ENCODE measurements at regions not wholly inside any gene's neighbourhood (a gene's known extent, or its start where the extent isn't known, plus 50 kb on each side); places are given as distances from the start of the nearest gene placed in this dataset.
"Not testable (repeated sequence)": the region's sequence is repeated elsewhere in the genome, so short reads cannot be mapped to it uniquely, and the experiment has no call there.

GRCh38 chr15:24260854-24261253 lies 414.7 kb upstream of the NPAP1 start:
- DNase-seq: peak in 4 of 42 donors; percentile 13 to 41 (median 26)
- intact Hi-C loops (cut with DNase I): not testable (repeated sequence)

- intact Hi-C loops (cut with DNase I); DNase-seq: not testable (repeated sequence)
Observed at GRCh38 chr15:24268536-24269165, 406.9 kb upstream of the NPAP1 start.

GRCh38 chr15:24269166-24269571 lies 406.4 kb upstream of the NPAP1 start:
- intact Hi-C loops (cut with DNase I): no loop called here
- DNase-seq: peak in 5 of 42 donors; percentile 2 to 51 (median 21)

- intact Hi-C loops (cut with DNase I): no loop called here
- no peak for DNase-seq
Observed at GRCh38 chr15:24269923-24270322, 405.7 kb upstream of the NPAP1 start.

GRCh38 chr15:24271496-24272244 lies 403.9 kb upstream of the NPAP1 start:
- DNase-seq; intact Hi-C loops (cut with DNase I): not testable (repeated sequence)

GRCh38 chr15:24292837-24293236 lies 382.7 kb upstream of the NPAP1 start:
- intact Hi-C loops (cut with DNase I): no loop called here
- DNase-seq: no peak

- DNase-seq: not testable (repeated sequence)
Observed at GRCh38 chr15:24300804-24301368, 374.7 kb upstream of the NPAP1 start.

GRCh38 chr15:24301999-24302398 lies 373.6 kb upstream of the NPAP1 start:
- DNase-seq; intact Hi-C loops (cut with DNase I): not testable (repeated sequence)

More at GRCh38 chr15:24300804-24301368, 374.7 kb upstream of the NPAP1 start:
- intact Hi-C loops (cut with DNase I): not testable (repeated sequence)

- intact Hi-C loops (cut with DNase I); DNase-seq: not testable (repeated sequence)
Observed at GRCh38 chr15:24304747-24305146, 370.8 kb upstream of the NPAP1 start.

GRCh38 chr15:24305643-24306042 lies 369.9 kb upstream of the NPAP1 start:
- not testable (repeated sequence) for DNase-seq

GRCh38 chr15:24309700-24310099 lies 365.9 kb upstream of the NPAP1 start:
- intact Hi-C loops (cut with DNase I); DNase-seq: not testable (repeated sequence)

More at GRCh38 chr15:24305643-24306042, 369.9 kb upstream of the NPAP1 start:
- intact Hi-C loops (cut with DNase I): not testable (repeated sequence)

GRCh38 chr15:24311692-24312091 lies 363.9 kb upstream of the NPAP1 start:
- intact Hi-C loops (cut with DNase I); DNase-seq: not testable (repeated sequence)

- intact Hi-C loops (cut with DNase I): not testable (repeated sequence)
Observed at GRCh38 chr15:24316326-24316725, 359.2 kb upstream of the NPAP1 start.

GRCh38 chr15:24318981-24319380 lies 356.6 kb upstream of the NPAP1 start:
- DNase-seq: no peak
- intact Hi-C loops (cut with DNase I): no loop called here

More at GRCh38 chr15:24316326-24316725, 359.2 kb upstream of the NPAP1 start:
- not testable (repeated sequence) for DNase-seq

GRCh38 chr15:24324096-24324495 lies 351.5 kb upstream of the NPAP1 start:
- DNase-seq; intact Hi-C loops (cut with DNase I): not testable (repeated sequence)

GRCh38 chr15:24326513-24326912 lies 349.1 kb upstream of the NPAP1 start:
- DNase-seq: peak in 1 of 42 donors; percentile 22
- intact Hi-C loops (cut with DNase I): not testable (repeated sequence)

GRCh38 chr15:24331964-24332363 lies 343.6 kb upstream of the NPAP1 start:
- intact Hi-C loops (cut with DNase I); DNase-seq: not testable (repeated sequence)

- DNase-seq; intact Hi-C loops (cut with DNase I): not testable (repeated sequence)
Observed at GRCh38 chr15:24341876-24342275, 333.7 kb upstream of the NPAP1 start.

- DNase-seq: peak in 9 of 42 donors; percentile 1 to 45 (median 7)
Observed at GRCh38 chr15:24352777-24353176, 322.8 kb upstream of the NPAP1 start.

GRCh38 chr15:24381103-24381502 lies 294.5 kb upstream of the NPAP1 start:
- DNase-seq; intact Hi-C loops (cut with DNase I): not testable (repeated sequence)

More at GRCh38 chr15:24352777-24353176, 322.8 kb upstream of the NPAP1 start:
- intact Hi-C loops (cut with DNase I): not testable (repeated sequence)

Data from head of caudate nucleus (tissue), 42 donors.